Anterior cingulate cortex (tissue), 58 donors: ENCODE measurements at regions not wholly inside any gene's neighbourhood (a gene's known extent, or its start where the extent isn't known, plus 50 kb on each side); places are given as distances from the start of the nearest gene placed in this dataset.

Experiments used
- DNase-seq, 58 donors: peaks; one replicate each; lab custom pipeline; 2025; lab: John Stamatoyannopoulos, UW

DNA sequence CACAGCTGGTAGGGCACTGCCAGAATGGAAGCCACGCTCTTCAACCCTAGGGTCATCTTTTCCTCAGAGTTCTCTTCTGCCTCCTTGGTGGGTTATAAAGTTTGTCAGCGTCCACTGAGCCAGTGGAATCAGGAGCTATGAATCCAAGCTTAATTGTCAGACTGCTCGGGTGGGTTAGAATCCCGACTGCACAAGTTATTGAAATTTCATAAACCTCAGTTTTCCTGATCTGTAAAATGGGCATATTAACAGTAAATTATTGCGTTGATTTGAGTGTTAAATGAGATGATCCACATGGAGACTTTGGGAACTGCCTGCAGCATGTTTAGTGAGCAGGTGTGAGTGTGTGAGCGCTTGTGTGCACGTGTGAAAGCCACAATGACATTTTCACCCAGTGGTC is 400.5 kb upstream of the CDH11 start:
- DNase-seq = no peak

GRCh38 chr16:65521633-65522328 is 399.9 kb upstream of the CDH11 start:
- no peak for DNase-seq

- DNase-seq = no peak
Observed at GRCh38 chr16:65519402-65519801, 397.5 kb upstream of the CDH11 start.

- no peak for DNase-seq
Observed at GRCh38 chr16:65515193-65515592, 393.3 kb upstream of the CDH11 start.

DNA sequence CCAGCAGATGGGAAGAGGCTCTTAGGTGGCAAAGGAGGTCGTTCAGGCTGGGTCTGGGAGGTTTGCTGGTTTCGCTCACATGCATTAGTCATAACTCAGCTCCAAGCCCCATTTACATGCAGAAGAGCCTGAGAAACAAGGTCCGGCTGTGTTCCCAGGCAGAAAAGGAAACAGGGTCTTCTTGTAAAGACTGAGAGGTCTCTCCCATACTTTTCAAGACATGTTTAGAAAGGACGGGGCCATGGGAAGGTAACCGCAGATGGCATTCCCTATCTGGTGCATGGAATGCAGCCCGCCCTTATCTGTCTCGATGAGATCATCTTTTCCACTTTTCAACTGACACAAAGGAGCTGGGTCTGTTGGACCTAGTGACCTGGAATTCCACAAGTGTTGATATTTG is 389.0 kb upstream of the CDH11 start:
- no peak for DNase-seq

- DNase-seq = no peak
Observed at GRCh38 chr16:65510241-65510640, 388.4 kb upstream of the CDH11 start.

GRCh38 chr16:65509172-65509571 is 387.3 kb upstream of the CDH11 start:
- DNase-seq = no peak

GRCh38 chr16:65500919-65501318 is 379.1 kb upstream of the CDH11 start:
- DNase-seq = no peak

- no peak for DNase-seq
Observed at GRCh38 chr16:65500007-65500406, 378.1 kb upstream of the CDH11 start.

DNA sequence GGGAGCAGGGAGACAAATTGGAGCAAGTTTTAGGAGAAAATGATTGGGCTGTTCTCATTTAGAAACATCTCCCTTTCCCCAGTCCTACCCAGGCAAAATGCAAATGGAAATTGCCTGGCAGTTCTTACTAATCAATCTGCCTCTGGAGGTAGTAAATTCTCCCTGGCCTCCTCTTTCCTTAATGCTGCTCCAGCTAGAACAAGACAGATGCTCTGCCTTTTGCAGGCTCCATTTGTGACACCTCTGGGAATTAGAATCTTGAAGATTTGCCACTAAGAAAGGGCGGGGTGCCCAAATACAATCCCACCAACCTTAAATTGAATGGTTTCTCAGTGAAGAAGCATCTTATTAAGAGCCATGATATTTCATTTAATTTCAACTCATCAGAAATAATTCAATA is 377.7 kb upstream of the CDH11 start:
- DNase-seq = no peak

- peak in 21 of 58 donors; percentile 2 to 33 (median 9) for DNase-seq
Observed at GRCh38 chr16:65497571-65497970, 375.7 kb upstream of the CDH11 start.

GRCh38 chr16:65495106-65495505 is 373.2 kb upstream of the CDH11 start:
- DNase-seq = no peak

DNA sequence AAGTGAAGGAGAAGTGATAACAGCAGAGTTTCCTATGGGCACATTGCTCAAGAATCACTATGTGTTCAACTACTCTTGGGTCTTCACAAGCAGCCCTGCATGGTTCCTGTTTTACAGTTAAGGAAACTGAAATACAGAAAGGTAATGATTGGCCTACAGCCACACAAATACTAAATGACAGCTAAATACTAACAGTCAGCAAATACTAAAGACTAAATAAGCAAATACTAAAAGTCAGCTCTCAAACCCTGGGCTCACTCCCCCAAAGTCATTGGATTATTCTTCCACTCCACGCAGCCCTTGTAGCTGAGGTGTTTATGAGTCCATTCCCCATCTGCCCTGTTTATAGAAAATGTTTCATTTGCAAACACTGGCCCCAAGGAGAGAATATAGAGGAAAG is 372.7 kb upstream of the CDH11 start:
- DNase-seq = no peak

DNA sequence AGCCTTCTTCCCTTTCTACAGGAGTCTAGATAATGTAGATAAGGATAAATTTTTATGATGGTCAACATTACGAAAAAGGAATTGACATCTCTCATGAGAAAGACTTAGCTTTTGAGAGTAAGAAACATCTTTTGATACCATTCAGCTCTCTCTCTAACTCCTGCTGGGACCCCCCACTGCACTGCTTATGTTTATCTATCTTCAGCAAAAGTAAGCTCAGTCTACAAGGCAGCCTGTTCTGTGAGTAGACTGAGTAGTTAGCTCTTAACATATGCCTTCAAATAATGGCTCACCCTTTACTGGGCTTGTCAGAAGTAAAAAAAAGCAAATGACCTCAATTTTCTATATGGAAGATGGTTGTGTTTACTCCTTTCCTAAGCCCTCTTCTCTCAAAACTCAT is 372.2 kb upstream of the CDH11 start:
- no peak for DNase-seq

DNA sequence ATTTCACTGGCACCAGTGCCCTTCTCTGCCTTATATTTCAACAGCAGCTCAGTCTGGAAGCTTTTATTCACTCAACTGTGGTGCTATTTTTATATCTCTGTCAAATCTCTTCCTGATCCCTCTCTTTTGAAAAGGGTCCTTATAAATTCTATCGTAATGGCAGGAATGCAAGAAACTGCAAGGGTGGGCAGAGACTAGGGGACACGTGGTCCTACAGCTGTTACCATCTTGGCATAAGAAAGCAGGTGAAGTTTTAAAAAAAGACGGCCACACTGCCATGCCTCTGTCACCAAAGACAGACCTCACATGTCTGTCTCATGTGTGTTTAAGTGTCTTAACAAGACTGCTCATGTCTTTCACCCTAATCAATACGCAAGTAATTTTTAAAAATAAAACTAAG is 368.4 kb upstream of the CDH11 start:
- DNase-seq = no peak

- no peak for DNase-seq
Observed at GRCh38 chr16:65489531-65490023, 367.7 kb upstream of the CDH11 start.

DNA sequence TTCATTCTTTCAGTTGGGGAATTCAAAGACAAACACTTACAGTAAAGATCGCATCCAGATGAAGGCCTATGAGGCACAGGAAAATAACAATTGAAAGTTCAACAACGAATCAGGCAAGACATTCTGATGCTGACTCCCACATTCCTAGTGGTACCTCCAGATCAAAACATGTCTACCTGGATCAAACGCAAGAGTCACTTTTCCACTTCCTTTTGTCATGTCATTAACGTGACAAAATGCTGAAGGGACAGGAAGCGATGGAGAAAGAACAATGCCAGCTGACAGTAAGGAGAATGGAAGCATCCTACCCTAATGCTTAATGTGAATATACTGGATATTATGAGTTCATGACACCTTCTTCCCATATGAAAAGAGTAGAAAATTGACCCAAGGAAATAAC is 365.4 kb upstream of the CDH11 start:
- DNase-seq = no peak

- DNase-seq = no peak
Observed at GRCh38 chr16:65481956-65482355, 360.1 kb upstream of the CDH11 start.

DNA sequence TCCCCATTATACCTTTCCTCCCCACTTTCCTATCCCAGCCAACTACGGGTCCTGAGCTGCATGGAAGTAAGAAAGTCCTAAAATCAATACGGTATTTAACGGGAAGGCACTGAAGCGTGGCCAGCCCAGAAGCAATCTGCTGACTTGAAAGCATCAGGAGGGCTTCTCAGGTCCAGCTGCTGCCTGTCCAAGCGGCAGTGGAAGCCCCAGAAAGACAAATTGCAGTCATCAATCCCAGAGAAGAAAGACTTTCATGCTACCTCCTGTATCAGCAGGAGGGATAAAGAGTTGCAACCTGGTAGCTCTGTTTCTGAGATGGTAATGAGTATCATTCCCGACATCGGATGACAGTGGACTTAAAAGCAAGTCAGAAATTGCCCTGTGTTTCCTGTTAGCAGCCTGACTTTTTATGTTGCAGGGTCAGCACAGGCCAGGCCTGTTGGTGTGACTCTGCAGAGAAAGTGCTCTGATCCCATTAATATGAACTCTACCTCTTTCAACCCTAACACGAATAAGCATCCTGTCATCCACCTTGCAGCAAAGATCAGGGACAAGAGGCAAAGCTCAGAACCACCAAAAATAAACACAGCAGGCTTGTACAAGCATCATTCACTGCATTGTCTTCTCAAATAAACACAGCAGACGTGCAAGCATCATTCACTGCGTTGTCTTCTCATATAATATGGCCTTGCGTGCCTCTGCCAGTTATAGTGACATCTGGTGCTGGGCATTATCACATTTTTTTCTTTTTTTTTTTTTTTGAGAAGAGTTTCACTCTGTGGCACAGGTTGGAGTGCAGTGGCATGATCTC is 358.6 kb upstream of the CDH11 start:
- DNase-seq = no peak

DNA sequence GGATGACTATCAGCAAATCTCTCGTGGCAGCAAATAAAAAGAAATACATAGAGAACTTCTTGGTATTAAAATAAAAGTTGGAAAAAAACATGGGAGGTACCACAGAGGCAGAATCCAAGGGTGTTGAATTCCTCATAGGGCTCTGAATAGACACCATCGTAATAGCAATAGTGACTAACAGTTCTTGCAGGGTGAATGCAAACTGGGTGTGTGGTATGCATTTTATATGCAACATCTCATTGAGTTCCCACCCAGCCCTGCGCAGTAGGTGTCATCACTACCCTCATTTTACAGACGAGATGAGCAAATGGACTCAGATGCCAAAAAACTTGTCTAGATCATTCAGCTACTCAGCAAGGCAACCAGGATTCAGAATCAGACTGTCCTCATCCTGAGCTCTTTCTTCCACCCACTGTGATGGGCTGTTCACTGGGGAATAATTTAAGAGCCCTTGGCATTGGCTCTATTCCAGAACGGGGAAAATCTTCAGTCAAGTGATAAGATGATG is 354.6 kb upstream of the CDH11 start:
- no peak for DNase-seq

GRCh38 chr16:65473699-65474098 is 351.8 kb upstream of the CDH11 start:
- DNase-seq = no peak

DNA sequence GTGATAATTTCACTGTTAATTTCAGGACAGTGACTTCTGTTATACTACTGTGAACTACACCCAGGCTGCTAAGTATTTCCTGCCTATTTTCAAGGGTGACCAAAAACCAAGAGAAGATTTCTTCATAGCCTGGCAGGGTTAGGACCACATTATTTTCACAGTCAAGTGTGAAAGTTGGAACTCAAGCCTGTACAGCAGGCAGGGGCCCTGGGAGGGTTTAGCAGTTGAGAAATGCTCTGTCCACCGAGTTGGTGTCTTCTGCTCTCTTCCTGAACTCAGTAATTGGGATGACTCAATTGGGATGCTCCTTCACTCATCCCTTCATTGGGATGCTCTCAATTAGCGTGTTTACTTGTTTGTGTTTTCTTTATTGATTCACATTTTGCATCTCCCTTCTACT is 347.3 kb upstream of the CDH11 start:
- no peak for DNase-seq
